NCI-H146 treated with DMSO at 0.1 percent for 48 hours (cell line): ENCODE measurements at regions not wholly inside any gene's neighbourhood (a gene's known extent, or its start where the extent isn't known, plus 50 kb on each side); places are given as distances from the start of the nearest gene placed in this dataset.

ENCODE experiments used
- DNase-seq: peaks from one replicate; lab custom pipeline; 2025; ENCODE audit not compliant: unreplicated experiment; lab: John Stamatoyannopoulos, UW

GRCh38 chr5:143695244-143695864, 116.6 kb upstream of the HMHB1 start:
- no peak for DNase-seq

GRCh38 chr5:143694357-143694756, 117.6 kb upstream of the HMHB1 start:
- no peak for DNase-seq

- DNase-seq = no peak
Observed at GRCh38 chr5:143693651-143694252, 118.2 kb upstream of the HMHB1 start.

- DNase-seq = no peak
Observed at GRCh38 chr5:143692342-143692741, 119.6 kb upstream of the HMHB1 start.

- DNase-seq = no peak
Observed at GRCh38 chr5:143691945-143692290, 120.0 kb upstream of the HMHB1 start.

GRCh38 chr5:143691287-143691944, 120.5 kb upstream of the HMHB1 start:
- DNase-seq = no peak

GRCh38 chr5:143687604-143688003, 124.4 kb upstream of the HMHB1 start:
- no peak for DNase-seq

GRCh38 chr5:143685246-143685815, 126.6 kb upstream of the HMHB1 start:
- DNase-seq = no peak

- no peak for DNase-seq
Observed at GRCh38 chr5:143683459-143683858, 128.5 kb upstream of the HMHB1 start.

- no peak for DNase-seq
Observed at GRCh38 chr5:143682929-143683386, 129.0 kb upstream of the HMHB1 start.

- no peak for DNase-seq
Observed at GRCh38 chr5:143682246-143682905, 129.6 kb upstream of the HMHB1 start.

GRCh38 chr5:143680672-143681259, 131.2 kb upstream of the HMHB1 start:
- DNase-seq = peak; percentile 29

GRCh38 chr5:143679777-143680176, 132.2 kb upstream of the HMHB1 start:
- no peak for DNase-seq

GRCh38 chr5:143678148-143678905, 133.6 kb upstream of the HMHB1 start:
- DNase-seq = no peak

GRCh38 chr5:143677403-143677802, 134.6 kb upstream of the HMHB1 start:
- no peak for DNase-seq

GRCh38 chr5:143676802-143677201, 135.2 kb upstream of the HMHB1 start:
- DNase-seq = no peak

- no peak for DNase-seq
Observed at GRCh38 chr5:143674469-143674786, 137.5 kb upstream of the HMHB1 start.

- DNase-seq = peak; percentile 4
Observed at GRCh38 chr5:143673676-143674468, 138.1 kb upstream of the HMHB1 start.

GRCh38 chr5:143672806-143673205, 139.2 kb upstream of the HMHB1 start:
- no peak for DNase-seq
